Panc1 (cell line): ENCODE measurements at regions not wholly inside any gene's neighbourhood (a gene's known extent, or its start where the extent isn't known, plus 50 kb on each side); places are given as distances from the start of the nearest gene placed in this dataset.
A peak's percentile ranks its signal among the peaks of the same experiment; 100 is the strongest.

Experiments used
- ATAC-seq: fragments of 200-7000 bp; cut with Tn5 transposase; 2 replicates; pipeline ENCODE4 v1.9.1; 2020; ENCODE audit warnings: mild to moderate bottlenecking, moderate library complexity
- BruUV-seq: library from RNA; stranded (reverse); fragments of 400-500 nt; replicated peaks from 2 replicates; lab custom pipeline; 2021; lab: Mats Ljungman, UMichigan
- CTCF ChIA-PET: fragments of 300-600 bp; sonication (Branson Sonifier 250); formaldehyde crosslinking; loops from one replicate; lab custom pipeline; 2022; ENCODE audit warnings: antibody characterized with exemption; lab: Charles Lee
- POLR2A ChIA-PET: fragments of 300-600 bp; sonication (Branson Sonifier 250); formaldehyde crosslinking; loops from one replicate; lab custom pipeline; 2022; ENCODE audit warnings: antibody characterized with exemption; lab: Charles Lee
- DNase-seq: peaks from one replicate; pipeline ENCODE4 v3.0.0-alpha.2; 2010; ENCODE audit warnings: low read depth, low spot score
- H3K27ac ChIP-seq: 2 replicates; pipeline ENCODE4 v1.5.1; 2011; ENCODE audit warnings: mild to moderate bottlenecking, low read length, inconsistent platforms
- H3K27me3 ChIP-seq: fragments of 200-500 bp; sonication (Bioruptor generic); 2 replicates; pipeline ENCODE4 v1.6.0; 2014; ENCODE audit warnings: low read length, inconsistent platforms; ENCODE audit not compliant: control insufficient read depth, insufficient read depth
- H3K36me3 ChIP-seq: fragments of 200-500 bp; sonication (Bioruptor generic); 2 replicates; pipeline ENCODE4 v1.5.1; 2014; ENCODE audit warnings: inconsistent platforms, mild to moderate bottlenecking, low read length, moderate library complexity; ENCODE audit not compliant: control insufficient read depth, insufficient read depth
- H3K4me1 ChIP-seq: 2 replicates; pipeline ENCODE4 v1.5.1; 2011; ENCODE audit warnings: inconsistent platforms, mild to moderate bottlenecking, low read length, moderate library complexity; ENCODE audit not compliant: control insufficient read depth, insufficient read depth
- H3K4me3 ChIP-seq, 2 experiments: 2 replicates each; pipeline ENCODE4 v1.5.1; 2011 to 2012; ENCODE audit warnings: low read depth in 2 of 2, low read length in 2 of 2, mild to moderate bottlenecking in 2 of 2, inconsistent platforms in 1 of 2, moderate library complexity in 1 of 2
- H3K9me3 ChIP-seq: fragments of 200-500 bp; sonication (Bioruptor generic); 2 replicates; pipeline ENCODE4 v1.5.1; 2014; ENCODE audit warnings: low read depth, mild to moderate bottlenecking, inconsistent platforms, low read length, moderate library complexity; ENCODE audit not compliant: control insufficient read depth, insufficient read depth
- POLR2AphosphoS5 ChIP-seq: IDR thresholded peaks from 2 replicates; pipeline ENCODE4 v1.6.1; 2012; ENCODE audit warnings: mild to moderate bottlenecking, low read depth, low read length, moderate library complexity
- SIN3A ChIP-seq: IDR thresholded peaks from 2 replicates; pipeline ENCODE4 v1.6.1; 2012; ENCODE audit warnings: low read depth, mild to moderate bottlenecking, low read length, moderate library complexity, borderline replicate concordance; ENCODE audit not compliant: insufficient read depth
- TCF7L2 ChIP-seq: IDR thresholded peaks from 2 replicates; pipeline ENCODE4 v1.6.1; 2011; ENCODE audit warnings: mild to moderate bottlenecking, low read depth, low read length, inconsistent platforms
- in situ Hi-C: cut with HindIII; loops from 2 replicates; pipeline ENCODE4 v1.10.0; 2016; ENCODE audit warnings: low sequenced_read_pairs, low pct_unique_long_range_greater_than_20kb
- intact Hi-C: fragments of 100-400 bp; cut with micrococcal nuclease; formaldehyde crosslinking; loops from one replicate; pipeline ENCODE4 v1.10.0; 2022; ENCODE audit not compliant: unreplicated experiment
- TF ChIP-seq, protein P1 (sequence below), 2 experiments: IDR thresholded peaks; 2 replicates each; pipeline ENCODE4 v1.6.1; 2011 to 2012; ENCODE audit warnings: low read depth in 2 of 2, control low read depth in 1 of 2, low read length in 1 of 2, mild to moderate bottlenecking in 1 of 2, moderate library complexity in 1 of 2; ENCODE audit not compliant: insufficient read depth in 1 of 2
- TF ChIP-seq, protein P2 (sequence below): fragments of 450-650 bp; IDR thresholded peaks from 2 replicates; pipeline ENCODE4 v1.5.1; 2017; ENCODE audit warnings: mild to moderate bottlenecking

DNA sequence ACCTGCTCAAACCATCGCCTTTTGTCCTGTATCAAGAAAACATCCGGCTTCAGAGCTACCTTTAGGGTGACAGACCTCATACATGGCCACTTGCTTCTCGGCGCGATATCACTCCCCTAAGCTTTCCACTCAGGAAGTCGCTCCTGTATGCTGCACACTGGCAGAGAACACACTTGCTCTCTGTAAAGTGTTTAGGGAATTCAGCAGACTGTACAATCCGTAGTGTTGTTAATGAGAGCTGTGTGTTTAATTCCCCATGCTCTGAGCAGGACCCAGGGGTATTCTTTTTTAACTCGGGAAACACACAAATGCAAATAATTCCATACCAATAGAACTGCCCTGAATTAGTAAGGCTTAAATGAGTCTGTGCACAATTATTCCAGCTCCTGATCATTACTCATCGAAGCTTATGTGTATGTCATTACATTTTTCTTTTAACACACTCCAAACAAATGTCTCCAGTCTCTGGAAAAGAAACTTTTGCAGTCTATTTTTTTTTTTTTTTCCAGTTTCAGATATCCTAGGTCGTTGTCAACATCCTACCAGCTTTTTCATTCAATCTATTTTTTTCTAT lies 338.7 kb upstream of the ARID1B start:
- Histone ChIP-seq H3K4me3 (no peak overlapping the region), H3K36me3 (no peaks in the 10 kb centered on the region), H3K27me3 (no peaks in the 10 kb centered on the region), H3K9me3 (no peaks in the 10 kb centered on the region), H3K27ac (peak overlapping the region; percentile 82), H3K4me1 (peaks cover 16% of the 10 kb centered on the region)
- in situ Hi-C loops (no loop called here), intact Hi-C loops (no loop called here)
- TF ChIP-seq POLR2AphosphoS5 (no peak), SIN3A (no peak), TCF7L2 (no peak)
- TF ChIP-seq, protein P1, sequence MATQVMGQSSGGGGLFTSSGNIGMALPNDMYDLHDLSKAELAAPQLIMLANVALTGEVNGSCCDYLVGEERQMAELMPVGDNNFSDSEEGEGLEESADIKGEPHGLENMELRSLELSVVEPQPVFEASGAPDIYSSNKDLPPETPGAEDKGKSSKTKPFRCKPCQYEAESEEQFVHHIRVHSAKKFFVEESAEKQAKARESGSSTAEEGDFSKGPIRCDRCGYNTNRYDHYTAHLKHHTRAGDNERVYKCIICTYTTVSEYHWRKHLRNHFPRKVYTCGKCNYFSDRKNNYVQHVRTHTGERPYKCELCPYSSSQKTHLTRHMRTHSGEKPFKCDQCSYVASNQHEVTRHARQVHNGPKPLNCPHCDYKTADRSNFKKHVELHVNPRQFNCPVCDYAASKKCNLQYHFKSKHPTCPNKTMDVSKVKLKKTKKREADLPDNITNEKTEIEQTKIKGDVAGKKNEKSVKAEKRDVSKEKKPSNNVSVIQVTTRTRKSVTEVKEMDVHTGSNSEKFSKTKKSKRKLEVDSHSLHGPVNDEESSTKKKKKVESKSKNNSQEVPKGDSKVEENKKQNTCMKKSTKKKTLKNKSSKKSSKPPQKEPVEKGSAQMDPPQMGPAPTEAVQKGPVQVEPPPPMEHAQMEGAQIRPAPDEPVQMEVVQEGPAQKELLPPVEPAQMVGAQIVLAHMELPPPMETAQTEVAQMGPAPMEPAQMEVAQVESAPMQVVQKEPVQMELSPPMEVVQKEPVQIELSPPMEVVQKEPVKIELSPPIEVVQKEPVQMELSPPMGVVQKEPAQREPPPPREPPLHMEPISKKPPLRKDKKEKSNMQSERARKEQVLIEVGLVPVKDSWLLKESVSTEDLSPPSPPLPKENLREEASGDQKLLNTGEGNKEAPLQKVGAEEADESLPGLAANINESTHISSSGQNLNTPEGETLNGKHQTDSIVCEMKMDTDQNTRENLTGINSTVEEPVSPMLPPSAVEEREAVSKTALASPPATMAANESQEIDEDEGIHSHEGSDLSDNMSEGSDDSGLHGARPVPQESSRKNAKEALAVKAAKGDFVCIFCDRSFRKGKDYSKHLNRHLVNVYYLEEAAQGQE (IDR thresholded peaks at IDR 0.05; ENCODE audit: insufficient read depth in 1 of 2, low read depth in 2 of 2, low read length in 1 of 2) = no peak
- TF ChIP-seq, protein P2, sequence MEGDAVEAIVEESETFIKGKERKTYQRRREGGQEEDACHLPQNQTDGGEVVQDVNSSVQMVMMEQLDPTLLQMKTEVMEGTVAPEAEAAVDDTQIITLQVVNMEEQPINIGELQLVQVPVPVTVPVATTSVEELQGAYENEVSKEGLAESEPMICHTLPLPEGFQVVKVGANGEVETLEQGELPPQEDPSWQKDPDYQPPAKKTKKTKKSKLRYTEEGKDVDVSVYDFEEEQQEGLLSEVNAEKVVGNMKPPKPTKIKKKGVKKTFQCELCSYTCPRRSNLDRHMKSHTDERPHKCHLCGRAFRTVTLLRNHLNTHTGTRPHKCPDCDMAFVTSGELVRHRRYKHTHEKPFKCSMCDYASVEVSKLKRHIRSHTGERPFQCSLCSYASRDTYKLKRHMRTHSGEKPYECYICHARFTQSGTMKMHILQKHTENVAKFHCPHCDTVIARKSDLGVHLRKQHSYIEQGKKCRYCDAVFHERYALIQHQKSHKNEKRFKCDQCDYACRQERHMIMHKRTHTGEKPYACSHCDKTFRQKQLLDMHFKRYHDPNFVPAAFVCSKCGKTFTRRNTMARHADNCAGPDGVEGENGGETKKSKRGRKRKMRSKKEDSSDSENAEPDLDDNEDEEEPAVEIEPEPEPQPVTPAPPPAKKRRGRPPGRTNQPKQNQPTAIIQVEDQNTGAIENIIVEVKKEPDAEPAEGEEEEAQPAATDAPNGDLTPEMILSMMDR = no peak
- DNase-seq (no peak), ATAC-seq (peak; percentile 18; the same call in 1 of the 2 replicates)
- ChIA-PET CTCF (no interaction called here), POLR2A (no interaction called here)
- no TSS peak for BruUV-seq

DNA sequence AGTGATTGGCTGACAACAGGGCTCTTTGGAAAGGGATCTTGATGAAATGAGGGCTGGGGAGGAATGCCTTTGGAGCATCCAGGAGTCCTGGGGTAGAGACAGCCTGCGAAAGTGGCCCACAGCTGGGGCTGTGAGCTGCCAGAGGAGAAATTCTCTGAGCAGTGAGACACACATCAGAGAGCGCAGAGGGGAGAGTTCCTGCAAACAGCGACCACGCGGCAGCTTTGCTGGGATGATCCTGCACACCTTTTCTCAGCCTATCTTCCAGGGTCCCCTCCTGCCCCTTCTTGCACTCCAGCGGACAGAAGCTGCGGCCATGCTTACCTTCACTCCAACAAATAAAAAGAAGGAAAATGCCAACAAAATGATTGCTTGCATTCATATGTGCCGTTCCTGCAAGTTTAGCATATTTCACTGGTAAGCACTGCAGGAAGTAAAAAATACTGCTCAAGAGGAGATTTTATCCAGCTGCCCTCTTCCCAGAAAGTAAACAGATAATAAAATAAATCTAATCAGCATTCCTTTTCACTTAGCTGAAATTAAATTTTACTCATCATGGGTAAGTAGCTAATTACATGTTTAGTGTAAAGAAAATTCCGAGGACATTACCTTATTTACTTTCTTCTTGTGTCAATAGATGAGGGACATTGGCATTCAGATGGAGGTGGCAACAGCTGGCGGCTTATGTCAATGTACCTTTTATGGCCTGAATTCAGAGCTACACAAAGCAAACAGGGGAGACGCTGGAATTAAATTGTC lies 339.9 kb upstream of the ARID1B start:
- in situ Hi-C loops = no loop called here

More for the DNA sequence above, 339.9 kb upstream of the ARID1B start:
- peak; percentile 88 for ATAC-seq
- intact Hi-C loops = no loop called here
- ChIA-PET POLR2A (no interaction called here), CTCF (interaction anchor here (0.6 kb wide), 1 partner anchor 609 kb away, joined by 3 read pairs; no protein-coding TSS in a partner anchor)
- H3K27me3 ChIP-seq = no peaks in the 10 kb centered on the region
- BruUV-seq = no TSS peak
- no peaks in the 10 kb centered on the region for H3K36me3 ChIP-seq
- TF ChIP-seq POLR2AphosphoS5 (no peak; the same call in 1 of the 2 replicates), TCF7L2 (peak; percentile 81; the same call in 1 of the 2 replicates)
- no peaks in the 10 kb centered on the region for H3K9me3 ChIP-seq
- peaks cover 16% of the 10 kb centered on the region for H3K4me1 ChIP-seq
- no peak for DNase-seq
- H3K4me3 ChIP-seq = peak overlapping the region in 1 of 2 experiments; percentile 30; a peak in 2 of 4 replicates
- H3K27ac ChIP-seq = peak overlapping the region; percentile 82
